Esophagus muscularis mucosa (tissue), 4 donors: ENCODE measurements at regions not wholly inside any gene's neighbourhood (a gene's known extent, or its start where the extent isn't known, plus 50 kb on each side); places are given as distances from the start of the nearest gene placed in this dataset.

Experiments used
- DNase-seq: peaks from one replicate; pipeline ENCODE4 v3.0.0-alpha.2; 2017; ENCODE audit errors: extremely low spot score
- H3K27ac ChIP-seq, 4 donors: fragments of 200-600 bp; sonication (generic); replicated peaks in 1 of 4; 1 replicate in 3 of 4; 2 replicates in 1 of 4; pipeline ENCODE4 v1.5.1; 2016 to 2019; ENCODE audit warnings: mild to moderate bottlenecking in 1 of 4
- H3K27me3 ChIP-seq, 4 donors: fragments of 200-600 bp; sonication (generic); one replicate each; pipeline versions ENCODE4 v1.5.1 to v1.6.0; 2016 to 2019
- H3K36me3 ChIP-seq, 4 donors: fragments of 200-600 bp; sonication (generic); one replicate each; pipeline ENCODE4 v1.5.1; 2016 to 2019
- H3K4me1 ChIP-seq, 4 donors: fragments of 200-600 bp; sonication (generic); one replicate each; pipeline ENCODE4 v1.5.1; 2016 to 2019
- H3K4me3 ChIP-seq, 4 donors: fragments of 200-600 bp; sonication (generic); 1 replicate in 2 of 4; 2 replicates in 2 of 4; pipeline ENCODE4 v1.5.1; 2016 to 2019; ENCODE audit warnings: mild to moderate bottlenecking in 4 of 4, moderate library complexity in 1 of 4
- H3K9me3 ChIP-seq, 4 donors: fragments of 200-600 bp; sonication (generic); 1 replicate in 3 of 4; 2 replicates in 1 of 4; pipeline ENCODE4 v1.5.1; 2016 to 2019
- CTCF ChIP-seq, 3 experiments: fragments of 200-600 bp in 2 of 3; fragments of 450-650 bp in 1 of 3; sonication (generic) in 2 of 3; IDR thresholded peaks; one replicate each; pipeline ENCODE4 v1.5.1; 2017 to 2019; ENCODE audit warnings: antibody characterized with exemption in 3 of 3, mild to moderate bottlenecking in 2 of 3, moderate library complexity in 1 of 3
- EP300 ChIP-seq: sonication (generic); formaldehyde crosslinking; IDR thresholded peaks from one replicate; pipeline ENCODE4 v1.6.1; 2017; ENCODE audit warnings: antibody characterized with exemption
- POLR2A ChIP-seq: fragments of 450-650 bp; IDR thresholded peaks from one replicate; pipeline ENCODE4 v1.6.1; 2017; ENCODE audit warnings: antibody characterized with exemption, moderate library complexity, mild to moderate bottlenecking, low read depth
- POLR2AphosphoS5 ChIP-seq, 2 donors: sonication (generic); formaldehyde crosslinking; IDR thresholded peaks; one replicate each; pipeline ENCODE4 v1.6.1; 2017; ENCODE audit warnings: antibody characterized with exemption in 2 of 2
- WGBS: methylation state at CpG from one replicate; pipeline ENCODE4 v1.1.5; 2018; 5-methylcytosine and 5-hydroxymethylcytosine counted together
- intact Hi-C: fragments of 100-400 bp; cut with DNase I; formaldehyde crosslinking; loops from one replicate; pipeline ENCODE4 v1.15.1; 2023

DNA sequence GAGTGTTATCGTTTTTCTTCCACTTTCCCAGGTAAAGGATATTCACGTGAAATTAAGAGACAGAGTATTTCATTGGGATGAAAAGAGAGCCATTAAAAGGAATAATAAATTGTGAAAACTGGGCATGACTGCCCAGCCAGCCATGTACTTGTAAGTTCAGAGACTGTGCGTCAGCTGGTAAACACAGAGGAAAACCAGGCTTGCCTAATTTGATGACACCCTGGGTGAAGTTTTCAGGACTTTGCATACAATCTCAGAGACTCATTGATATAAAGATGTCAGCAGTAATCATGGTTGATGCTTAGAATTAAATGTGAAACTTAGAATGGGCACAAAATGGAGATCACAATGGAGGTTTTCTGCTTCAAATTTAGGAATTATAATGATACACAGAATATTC, 153.5 kb upstream of the ZEB2 start:
- H3K27me3 ChIP-seq, result no peaks in the 10 kb centered on the region
- H3K9me3 ChIP-seq, result no peaks in the 10 kb centered on the region
- intact Hi-C loops, result no loop called here
- TF ChIP-seq POLR2AphosphoS5 (IDR thresholded peaks at IDR 0.05) (no peak), EP300 (no peak), CTCF (IDR thresholded peaks at IDR 0.05) (no peak), POLR2A (no peak)
- 78% methylated on average over 3 of the region's 3 CpGs for WGBS
- H3K4me1 ChIP-seq, result no peaks in the 10 kb centered on the region
- H3K4me3 ChIP-seq, result no peak overlapping the region
- no peak overlapping the region for H3K27ac ChIP-seq
- H3K36me3 ChIP-seq, result no peaks in the 10 kb centered on the region
- no peak for DNase-seq

- TF ChIP-seq CTCF (IDR thresholded peaks at IDR 0.05) (no peak), POLR2A (no peak), POLR2AphosphoS5 (IDR thresholded peaks at IDR 0.05) (no peak), EP300 (no peak)
- intact Hi-C loops, result no loop called here
- Histone ChIP-seq H3K36me3 (no peaks in the 10 kb centered on the region), H3K27me3 (no peaks in the 10 kb centered on the region), H3K9me3 (no peaks in the 10 kb centered on the region), H3K27ac (no peak overlapping the region), H3K4me1 (no peaks in the 10 kb centered on the region), H3K4me3 (no peak overlapping the region)
- WGBS, result 85% methylated on average over 4 of the region's 4 CpGs
- DNase-seq, result no peak
Measured at GRCh38 chr2:144671695-144672455, 152.0 kb upstream of the ZEB2 start.

GRCh38 chr2:144670738-144671137, 150.8 kb upstream of the ZEB2 start:
- Histone ChIP-seq H3K4me1 (no peaks in the 10 kb centered on the region), H3K36me3 (no peaks in the 10 kb centered on the region), H3K9me3 (no peaks in the 10 kb centered on the region), H3K4me3 (no peak overlapping the region), H3K27me3 (no peaks in the 10 kb centered on the region), H3K27ac (no peak overlapping the region)
- intact Hi-C loops, result no loop called here
- TF ChIP-seq POLR2AphosphoS5 (IDR thresholded peaks at IDR 0.05) (no peak), POLR2A (no peak), EP300 (no peak)
- no peak for DNase-seq
- 100% methylated on average over 1 of the region's 1 CpG for WGBS

- Histone ChIP-seq H3K9me3 (no peaks in the 10 kb centered on the region), H3K27ac (no peak overlapping the region), H3K4me3 (no peak overlapping the region), H3K4me1 (no peaks in the 10 kb centered on the region), H3K27me3 (no peaks in the 10 kb centered on the region), H3K36me3 (no peaks in the 10 kb centered on the region)
- TF ChIP-seq CTCF (IDR thresholded peaks at IDR 0.05), result no peak
- TF ChIP-seq POLR2A, result no peak
- TF ChIP-seq POLR2AphosphoS5 (IDR thresholded peaks at IDR 0.05), result no peak
- TF ChIP-seq EP300, result no peak
- WGBS, result 98% methylated on average over 2 of the region's 2 CpGs
- intact Hi-C loops, result no loop called here
- no peak for DNase-seq
Measured at GRCh38 chr2:144670080-144670479, 150.2 kb upstream of the ZEB2 start.

DNA sequence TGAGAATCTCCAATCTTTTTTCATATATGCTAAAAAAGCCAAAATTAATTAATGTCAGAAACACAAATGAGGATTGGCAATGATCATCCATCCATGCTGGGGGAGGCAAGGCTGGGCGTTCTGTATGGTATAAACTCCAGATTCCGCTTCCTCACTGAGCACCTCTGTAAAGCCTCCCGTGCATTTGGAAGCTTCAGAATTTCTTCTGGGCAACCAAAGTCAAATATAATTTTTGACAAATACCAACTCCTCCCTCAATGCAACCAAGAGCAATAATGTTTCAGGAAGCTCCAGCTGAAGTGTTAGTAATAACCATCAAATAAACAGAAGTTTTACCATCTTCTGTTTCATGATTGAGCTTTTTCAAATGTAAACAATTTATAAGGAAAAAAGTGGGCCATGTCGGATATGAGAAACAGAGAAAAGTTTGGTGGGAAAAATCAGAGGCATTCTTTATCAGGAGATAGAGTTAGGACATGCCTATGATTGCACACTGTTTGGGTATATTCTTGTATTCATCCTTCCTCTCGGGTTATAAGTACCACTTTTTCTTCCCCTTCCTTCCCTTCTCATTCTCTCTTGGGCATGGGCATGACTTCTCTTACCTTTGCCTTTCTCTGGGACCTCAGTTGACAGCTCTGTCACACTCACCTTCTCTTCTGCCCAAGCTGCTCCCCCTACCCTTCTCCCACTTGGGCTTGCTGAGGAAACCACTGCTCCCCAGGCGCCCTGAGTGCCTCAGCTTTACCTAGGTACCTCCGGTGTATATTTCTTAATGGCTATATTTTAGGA, 149.5 kb upstream of the ZEB2 start:
- 85% methylated on average over 7 of the region's 7 CpGs for WGBS

More for the DNA sequence above, 149.5 kb upstream of the ZEB2 start:
- Histone ChIP-seq H3K27me3 (no peaks in the 10 kb centered on the region), H3K4me3 (no peak overlapping the region), H3K9me3 (no peaks in the 10 kb centered on the region), H3K36me3 (no peaks in the 10 kb centered on the region), H3K4me1 (no peaks in the 10 kb centered on the region), H3K27ac (no peak overlapping the region)
- DNase-seq, result no peak
- intact Hi-C loops, result no loop called here
- TF ChIP-seq POLR2A (no peak), CTCF (IDR thresholded peaks at IDR 0.05) (no peak), POLR2AphosphoS5 (IDR thresholded peaks at IDR 0.05) (no peak), EP300 (no peak)
